ENCODE measurements at regions not wholly inside any gene's neighbourhood (a gene's known extent, or its start where the extent isn't known, plus 50 kb on each side); places are given as distances from the start of the nearest gene placed in this dataset.

- H3K9ac ChIP-seq (ENCODE audit: insufficient read depth in 1 of 2, low read length in 2 of 2) = no peak overlapping the region
- WGBS, 2 donors = 86 to 97% methylated on average over 6 of the region's 6 CpGs
- H3K4me3 ChIP-seq = no peak overlapping the region
- H3K4me1 ChIP-seq (ENCODE audit: control insufficient read depth in 5 of 5, insufficient read depth in 5 of 5, low read length in 5 of 5) = no peaks in the 10 kb centered on the region
- DNase-seq (no peak), ATAC-seq (ENCODE audit: insufficient read depth, low FRiP score) (no peak)
- H3K27ac ChIP-seq (ENCODE audit: low read depth in 1 of 2, low read length in 1 of 2) = no peak overlapping the region
- H3K27me3 ChIP-seq (ENCODE audit: control insufficient read depth in 3 of 3, insufficient read depth in 3 of 3, low read length in 2 of 3) = no peaks in the 10 kb centered on the region
- H3K9me3 ChIP-seq (ENCODE audit: control insufficient read depth in 4 of 4, insufficient read depth in 3 of 4, low read length in 3 of 4) = no peaks in the 10 kb centered on the region
- no peaks in the 10 kb centered on the region for H3K36me3 ChIP-seq (ENCODE audit: control insufficient read depth in 4 of 4, insufficient read depth in 4 of 4, low read length in 4 of 4)
- TF ChIP-seq CTCF (IDR thresholded peaks at IDR 0.05; ENCODE audit: control extremely low read depth, extremely low read depth) = no peak
Observed at GRCh38 chr11:71365626-71366025, 82.6 kb downstream of the DHCR7 start.

- 78 to 87% methylated on average over 5 of the region's 5 CpGs for WGBS, 2 donors
- ATAC-seq (ENCODE audit: insufficient read depth, low FRiP score) = no peak
- Histone ChIP-seq H3K27ac (ENCODE audit: low read depth in 1 of 2, low read length in 1 of 2) (no peak overlapping the region), H3K36me3 (ENCODE audit: control insufficient read depth in 4 of 4, insufficient read depth in 4 of 4, low read length in 4 of 4) (no peaks in the 10 kb centered on the region), H3K4me3 (no peak overlapping the region), H3K9me3 (ENCODE audit: control insufficient read depth in 4 of 4, insufficient read depth in 3 of 4, low read length in 3 of 4) (no peaks in the 10 kb centered on the region), H3K9ac (ENCODE audit: insufficient read depth in 1 of 2, low read length in 2 of 2) (no peak overlapping the region), H3K27me3 (ENCODE audit: control insufficient read depth in 3 of 3, insufficient read depth in 3 of 3, low read length in 2 of 3) (no peaks in the 10 kb centered on the region), H3K4me1 (ENCODE audit: control insufficient read depth in 5 of 5, insufficient read depth in 5 of 5, low read length in 5 of 5) (no peaks in the 10 kb centered on the region)
- TF ChIP-seq CTCF (IDR thresholded peaks at IDR 0.05; ENCODE audit: control extremely low read depth, extremely low read depth) = no peak
- DNase-seq = no peak
Observed at GRCh38 chr11:71364806-71365205, 83.4 kb downstream of the DHCR7 start.

GRCh38 chr11:71364176-71364671 lies 84.0 kb downstream of the DHCR7 start:
- 62 to 83% methylated on average over 4 of the region's 4 CpGs for WGBS, 2 donors
- H3K36me3 ChIP-seq (ENCODE audit: control insufficient read depth in 4 of 4, insufficient read depth in 4 of 4, low read length in 4 of 4) = no peaks in the 10 kb centered on the region
- no peak overlapping the region for H3K27ac ChIP-seq (ENCODE audit: low read depth in 1 of 2, low read length in 1 of 2)
- no peaks in the 10 kb centered on the region for H3K9me3 ChIP-seq (ENCODE audit: control insufficient read depth in 4 of 4, insufficient read depth in 3 of 4, low read length in 3 of 4)
- no peak overlapping the region for H3K4me3 ChIP-seq
- ATAC-seq (ENCODE audit: insufficient read depth, low FRiP score) = no peak
- H3K27me3 ChIP-seq (ENCODE audit: control insufficient read depth in 3 of 3, insufficient read depth in 3 of 3, low read length in 2 of 3) = no peaks in the 10 kb centered on the region
- H3K4me1 ChIP-seq (ENCODE audit: control insufficient read depth in 5 of 5, insufficient read depth in 5 of 5, low read length in 5 of 5) = no peaks in the 10 kb centered on the region
- H3K9ac ChIP-seq (ENCODE audit: insufficient read depth in 1 of 2, low read length in 2 of 2) = no peak overlapping the region
- no peak for TF ChIP-seq CTCF (IDR thresholded peaks at IDR 0.05; ENCODE audit: control extremely low read depth, extremely low read depth)
- DNase-seq = no peak

GRCh38 chr11:71363721-71364120 lies 84.5 kb downstream of the DHCR7 start:
- TF ChIP-seq CTCF (IDR thresholded peaks at IDR 0.05; ENCODE audit: control extremely low read depth, extremely low read depth) = no peak
- Histone ChIP-seq H3K9me3 (ENCODE audit: control insufficient read depth in 4 of 4, insufficient read depth in 3 of 4, low read length in 3 of 4) (no peaks in the 10 kb centered on the region), H3K4me1 (ENCODE audit: control insufficient read depth in 5 of 5, insufficient read depth in 5 of 5, low read length in 5 of 5) (no peaks in the 10 kb centered on the region), H3K4me3 (no peak overlapping the region), H3K9ac (ENCODE audit: insufficient read depth in 1 of 2, low read length in 2 of 2) (no peak overlapping the region), H3K36me3 (ENCODE audit: control insufficient read depth in 4 of 4, insufficient read depth in 4 of 4, low read length in 4 of 4) (no peaks in the 10 kb centered on the region), H3K27me3 (ENCODE audit: control insufficient read depth in 3 of 3, insufficient read depth in 3 of 3, low read length in 2 of 3) (no peaks in the 10 kb centered on the region), H3K27ac (ENCODE audit: low read depth in 1 of 2, low read length in 1 of 2) (no peak overlapping the region)
- WGBS, 2 donors = 83 to 87% methylated on average over 4 of the region's 4 CpGs
- ATAC-seq (ENCODE audit: insufficient read depth, low FRiP score) = no peak
- no peak for DNase-seq

All from lung (tissue), 11 donors.